K562 (cell line): ENCODE measurements at regions not wholly inside any gene's neighbourhood (a gene's known extent, or its start where the extent isn't known, plus 50 kb on each side); places are given as distances from the start of the nearest gene placed in this dataset.
"Not testable (repeated sequence)": the region's sequence is repeated elsewhere in the genome, so short reads cannot be mapped to it uniquely, and the experiment has no call there.

ENCODE experiments used
- EP300 ChIP-seq: IDR thresholded peaks from 2 replicates; pipeline ENCODE4 v1.6.1; 2012; ENCODE audit warnings: low read length, improper control_type of control experiment
- POLR2A ChIP-seq: fragments of 450-650 bp; conservative IDR thresholded peaks from 2 replicates; pipeline ENCODE4 v1.6.1; 2016
- ZNF449 ChIP-seq: fragments of 250-450 bp; sonication (Bioruptor Pico); IDR thresholded peaks from 2 replicates; pipeline ENCODE4 v1.8.0; 2022; ENCODE audit warnings: moderate library complexity, mild to moderate bottlenecking, inconsistent platforms

- not testable (repeated sequence) for TF ChIP-seq ZNF449 (CRISPR knock-in tag); POLR2A; EP300
Measured at GRCh38 chr16:80091453-80091852, 449.3 kb upstream of the DYNLRB2 start.
